SK-N-SH (cell line): ENCODE measurements at regions not wholly inside any gene's neighbourhood (a gene's known extent, or its start where the extent isn't known, plus 50 kb on each side); places are given as distances from the start of the nearest gene placed in this dataset.
"Not testable (repeated sequence)": the region's sequence is repeated elsewhere in the genome, so short reads cannot be mapped to it uniquely, and the experiment has no call there.

Source experiments
- CTCF ChIA-PET: fragments of 300-600, 350-600 bp; formaldehyde crosslinking; extraction: SDS; loops from one replicate; lab custom pipeline; 2021; lab: Yijun Ruan, JAX
- POLR2A ChIA-PET: fragments of 350-600 bp; sonication (Branson Sonifier 250); formaldehyde crosslinking; extraction: SDS; loops from one replicate; lab custom pipeline; 2020; ENCODE audit warnings: antibody characterized with exemption, inconsistent platforms; lab: Yijun Ruan, JAX
- DNase-seq: peaks from one replicate; pipeline ENCODE4 v3.0.0; 2012
- H2AFZ ChIP-seq: fragments of 200-600 bp; sonication (generic); 2 replicates; pipeline ENCODE4 v1.8.1; 2016; ENCODE audit warnings: antibody characterized with exemption, mild to moderate bottlenecking, low read depth
- H3F3A ChIP-seq: fragments of 200-600 bp; sonication (generic); replicated peaks from 2 replicates; pipeline ENCODE3; 2016; ENCODE audit warnings: antibody characterized with exemption, mild to moderate bottlenecking; ENCODE audit not compliant: insufficient read depth
- H3K27ac ChIP-seq, 2 experiments: fragments of 200-500 bp in 1 of 2; fragments of 200-600 bp in 1 of 2; sonication (Bioruptor generic) in 1 of 2; sonication (generic), shearing (Covaris generic) in 1 of 2; 2 replicates each; pipeline versions ENCODE4 v1.5.1 to v1.6.1; 2014 to 2016; ENCODE audit warnings: low read depth in 2 of 2, inconsistent platforms in 1 of 2, low read length in 1 of 2, mild to moderate bottlenecking in 1 of 2, mixed read lengths in 1 of 2
- H3K27me3 ChIP-seq: fragments of 200-600 bp; sonication (generic), shearing (Covaris generic); 2 replicates; pipeline ENCODE4 v1.6.1; 2016; ENCODE audit warnings: mixed run types; ENCODE audit not compliant: insufficient read depth
- H3K36me3 ChIP-seq, 2 experiments: fragments of 200-500 bp in 1 of 2; fragments of 200-600 bp in 1 of 2; sonication (Bioruptor generic) in 1 of 2; sonication (generic) in 1 of 2; replicated peaks in 1 of 2; 2 replicates each; pipeline versions ENCODE3 to v1.5.1; 2014 to 2016; ENCODE audit warnings: low read length in 1 of 2, mild to moderate bottlenecking in 1 of 2; ENCODE audit not compliant: insufficient read depth in 2 of 2, control insufficient read depth in 1 of 2
- H3K4me1 ChIP-seq, 2 experiments: fragments of 200-500 bp in 1 of 2; fragments of 200-600 bp in 1 of 2; sonication (Bioruptor generic) in 1 of 2; sonication (generic), shearing (Covaris generic) in 1 of 2; 2 replicates each; pipeline versions ENCODE4 v1.5.1 to v1.6.1; 2014 to 2016; ENCODE audit warnings: low read depth in 1 of 2, low read length in 1 of 2, mixed run types in 1 of 2; ENCODE audit not compliant: insufficient read depth in 2 of 2, control insufficient read depth in 1 of 2
- H3K4me2 ChIP-seq: fragments of 200-600 bp; sonication (generic), shearing (Covaris generic); 2 replicates; pipeline ENCODE4 v1.6.1; 2017; ENCODE audit warnings: mixed run types
- H3K4me3 ChIP-seq, 2 experiments: fragments of 200-500 bp in 1 of 2; fragments of 200-600 bp in 1 of 2; sonication (Bioruptor generic) in 1 of 2; sonication (generic), shearing (Covaris generic) in 1 of 2; 2 replicates each; pipeline versions ENCODE4 v1.5.1 to v1.8.1; 2014 to 2016; ENCODE audit warnings: low read depth in 2 of 2, inconsistent platforms in 1 of 2, low read length in 1 of 2, mild to moderate bottlenecking in 1 of 2, mixed read lengths in 1 of 2, moderate library complexity in 1 of 2
- H3K79me2 ChIP-seq: fragments of 200-600 bp; sonication (generic); 2 replicates; pipeline ENCODE4 v1.8.1; 2017; ENCODE audit warnings: mild to moderate bottlenecking; ENCODE audit not compliant: insufficient read depth
- H3K9ac ChIP-seq: fragments of 200-600 bp; sonication (generic); 2 replicates; pipeline ENCODE4 v1.6.1; 2017; ENCODE audit warnings: mixed run types
- H3K9me2 ChIP-seq: fragments of 200-600 bp; sonication (generic); 2 replicates; pipeline ENCODE4 v1.6.1; 2017; ENCODE audit warnings: mixed run types
- H3K9me3 ChIP-seq: fragments of 200-600 bp; sonication (generic); 2 replicates; pipeline ENCODE4 v1.6.1; 2017; ENCODE audit warnings: mixed run types, mild to moderate bottlenecking, moderate library complexity
- H4K20me1 ChIP-seq: fragments of 200-600 bp; sonication (generic); 2 replicates; pipeline ENCODE4 v1.6.1; 2017; ENCODE audit warnings: mild to moderate bottlenecking, mixed run types; ENCODE audit not compliant: insufficient read depth
- ELF1 ChIP-seq: IDR thresholded peaks from 2 replicates; pipeline ENCODE4 v1.4.0; 2012
- GABPA ChIP-seq: IDR thresholded peaks from 2 replicates; pipeline ENCODE4 v1.4.0; 2012; ENCODE audit warnings: low read depth, mild to moderate bottlenecking
- JUND ChIP-seq: IDR thresholded peaks from 2 replicates; pipeline ENCODE4 v1.4.0; 2012
- MEF2A ChIP-seq: IDR thresholded peaks from 2 replicates; pipeline ENCODE4 v1.4.0; 2012; ENCODE audit warnings: low read depth, borderline replicate concordance
- NRF1 ChIP-seq: IDR thresholded peaks from 2 replicates; pipeline ENCODE4 v1.6.1; 2012; ENCODE audit warnings: low read depth, mild to moderate bottlenecking, low read length
- PBX3 ChIP-seq: IDR thresholded peaks from 2 replicates; pipeline ENCODE4; 2012
- RCOR1 ChIP-seq: fragments of 150-350 bp; IDR thresholded peaks from 2 replicates; pipeline ENCODE4 v1.6.1; 2017; ENCODE audit warnings: antibody characterized with exemption, low read length
- TCF12 ChIP-seq: IDR thresholded peaks from 2 replicates; pipeline ENCODE4 v1.4.0; 2012
- USF1 ChIP-seq: IDR thresholded peaks from 2 replicates; pipeline ENCODE4 v1.4.0; 2012; ENCODE audit warnings: low read depth, borderline replicate concordance
- WGBS: methylation state at CpG from one replicate; pipeline ENCODE4 v1.1.6; 2017; ENCODE audit warnings: low lambda C conversion rate; 5-methylcytosine and 5-hydroxymethylcytosine counted together

DNA sequence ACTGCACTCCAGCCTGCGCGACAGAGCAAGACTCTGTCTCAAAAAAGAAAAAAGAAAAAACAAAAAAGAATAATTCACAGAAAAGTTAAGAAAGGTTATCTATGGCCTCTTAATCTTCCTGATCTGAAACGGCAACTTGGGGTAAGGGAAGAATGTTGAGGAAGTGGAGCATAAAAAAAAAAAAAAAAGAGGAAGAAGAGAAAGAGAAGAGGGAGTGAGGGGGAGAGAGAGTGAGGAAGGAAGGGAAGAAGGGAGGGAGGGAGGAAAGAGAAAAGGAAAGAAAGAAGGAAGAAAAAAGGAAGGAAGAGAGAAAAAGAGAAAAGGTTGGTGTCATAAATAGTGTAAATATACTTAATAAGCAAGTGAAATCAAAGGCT is 68.9 kb upstream of the NCOA3 start:
- no peak overlapping the region for H3K4me3 ChIP-seq
- no peak overlapping the region for H2AFZ ChIP-seq
- H3K27ac ChIP-seq: no peak overlapping the region
- H3K9ac ChIP-seq: no peak overlapping the region
- no peaks in the 10 kb centered on the region for H3K9me2 ChIP-seq
- ChIA-PET POLR2A (no interaction called here), CTCF (interaction anchor here (0.6 to 1.3 kb wide), 3 partner anchors 16 to 265 kb away, joined by 3 to 6 read pairs (median 3); no protein-coding TSS in a partner anchor)
- DNase-seq: no peak
- H3K4me1 ChIP-seq: no peaks in the 10 kb centered on the region
- H3K27me3 ChIP-seq: no peaks in the 10 kb centered on the region
- H3K4me2 ChIP-seq: no peak overlapping the region
- H3K79me2 ChIP-seq: no peaks in the 10 kb centered on the region
- H4K20me1 ChIP-seq: no peaks in the 10 kb centered on the region
- H3F3A ChIP-seq: peaks cover 7% of the 10 kb centered on the region
- TF ChIP-seq USF1 (no peak), RCOR1 (no peak), TCF12 (no peak), NRF1 (no peak), GABPA (no peak), ELF1 (no peak)
- TF ChIP-seq, all 33 proteins: peak for 0
- H3K36me3 ChIP-seq: no peaks in the 10 kb centered on the region
- 76% methylated on average over 3 of the region's 3 CpGs for WGBS
- no peaks in the 10 kb centered on the region for H3K9me3 ChIP-seq

GRCh38 chr20:47434128-47434779 is 67.4 kb upstream of the NCOA3 start:
- TF ChIP-seq TCF12: peak; percentile 38
- 0 out of 2 replicates have a peak, but pooled peaks have one; percentile 32 for TF ChIP-seq MEF2A
- peak; percentile 2; the same call in 1 of the 2 replicates for TF ChIP-seq PBX3
- TF ChIP-seq JUND: peak; percentile 15; the same call in 1 of the 2 replicates
- H3K4me2 ChIP-seq, H3K79me2 ChIP-seq, H2AFZ ChIP-seq, H3K9me2 ChIP-seq, H3K4me3 ChIP-seq, DNase-seq, H3K9ac ChIP-seq, H3K27ac ChIP-seq, H4K20me1 ChIP-seq, H3K27me3 ChIP-seq, H3K9me3 ChIP-seq, H3F3A ChIP-seq, POLR2A ChIA-PET, H3K4me1 ChIP-seq, H3K36me3 ChIP-seq: not testable (repeated sequence)
- CTCF ChIA-PET: interaction anchor here (0.8 kb wide), 1 partner anchor 187 kb away, joined by 3 read pairs; no protein-coding TSS in a partner anchor
- 67% methylated on average over 13 of the region's 13 CpGs for WGBS
